ENCODE measurements at regions not wholly inside any gene's neighbourhood (a gene's known extent, or its start where the extent isn't known, plus 50 kb on each side); places are given as distances from the start of the nearest gene placed in this dataset.

DNA sequence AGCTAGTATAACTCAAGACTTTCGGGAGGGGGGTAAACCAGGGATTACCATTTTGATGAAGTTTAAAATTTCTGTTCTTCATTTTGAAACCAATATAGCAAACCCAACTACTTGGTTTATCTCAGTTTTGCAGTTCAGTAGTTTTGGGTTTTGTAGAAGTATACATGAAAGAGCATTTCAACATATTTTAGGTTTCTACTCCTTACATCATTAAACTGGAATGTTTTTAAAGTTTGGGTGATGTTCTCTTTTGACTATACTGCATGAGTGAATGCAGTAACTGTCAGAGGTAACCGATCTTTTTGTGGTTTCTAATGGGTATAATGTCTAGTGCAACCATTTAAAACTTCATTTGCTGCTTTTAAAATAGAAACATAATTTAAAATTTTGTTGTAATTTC is 248.3 kb upstream of the MAD2L1 start:
- TF ChIP-seq, protein P1, sequence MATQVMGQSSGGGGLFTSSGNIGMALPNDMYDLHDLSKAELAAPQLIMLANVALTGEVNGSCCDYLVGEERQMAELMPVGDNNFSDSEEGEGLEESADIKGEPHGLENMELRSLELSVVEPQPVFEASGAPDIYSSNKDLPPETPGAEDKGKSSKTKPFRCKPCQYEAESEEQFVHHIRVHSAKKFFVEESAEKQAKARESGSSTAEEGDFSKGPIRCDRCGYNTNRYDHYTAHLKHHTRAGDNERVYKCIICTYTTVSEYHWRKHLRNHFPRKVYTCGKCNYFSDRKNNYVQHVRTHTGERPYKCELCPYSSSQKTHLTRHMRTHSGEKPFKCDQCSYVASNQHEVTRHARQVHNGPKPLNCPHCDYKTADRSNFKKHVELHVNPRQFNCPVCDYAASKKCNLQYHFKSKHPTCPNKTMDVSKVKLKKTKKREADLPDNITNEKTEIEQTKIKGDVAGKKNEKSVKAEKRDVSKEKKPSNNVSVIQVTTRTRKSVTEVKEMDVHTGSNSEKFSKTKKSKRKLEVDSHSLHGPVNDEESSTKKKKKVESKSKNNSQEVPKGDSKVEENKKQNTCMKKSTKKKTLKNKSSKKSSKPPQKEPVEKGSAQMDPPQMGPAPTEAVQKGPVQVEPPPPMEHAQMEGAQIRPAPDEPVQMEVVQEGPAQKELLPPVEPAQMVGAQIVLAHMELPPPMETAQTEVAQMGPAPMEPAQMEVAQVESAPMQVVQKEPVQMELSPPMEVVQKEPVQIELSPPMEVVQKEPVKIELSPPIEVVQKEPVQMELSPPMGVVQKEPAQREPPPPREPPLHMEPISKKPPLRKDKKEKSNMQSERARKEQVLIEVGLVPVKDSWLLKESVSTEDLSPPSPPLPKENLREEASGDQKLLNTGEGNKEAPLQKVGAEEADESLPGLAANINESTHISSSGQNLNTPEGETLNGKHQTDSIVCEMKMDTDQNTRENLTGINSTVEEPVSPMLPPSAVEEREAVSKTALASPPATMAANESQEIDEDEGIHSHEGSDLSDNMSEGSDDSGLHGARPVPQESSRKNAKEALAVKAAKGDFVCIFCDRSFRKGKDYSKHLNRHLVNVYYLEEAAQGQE (IDR thresholded peaks at IDR 0.05; ENCODE audit: insufficient read depth in 1 of 2, low read depth in 2 of 2, low read length in 1 of 2): no peak
- TF ChIP-seq, protein P2, sequence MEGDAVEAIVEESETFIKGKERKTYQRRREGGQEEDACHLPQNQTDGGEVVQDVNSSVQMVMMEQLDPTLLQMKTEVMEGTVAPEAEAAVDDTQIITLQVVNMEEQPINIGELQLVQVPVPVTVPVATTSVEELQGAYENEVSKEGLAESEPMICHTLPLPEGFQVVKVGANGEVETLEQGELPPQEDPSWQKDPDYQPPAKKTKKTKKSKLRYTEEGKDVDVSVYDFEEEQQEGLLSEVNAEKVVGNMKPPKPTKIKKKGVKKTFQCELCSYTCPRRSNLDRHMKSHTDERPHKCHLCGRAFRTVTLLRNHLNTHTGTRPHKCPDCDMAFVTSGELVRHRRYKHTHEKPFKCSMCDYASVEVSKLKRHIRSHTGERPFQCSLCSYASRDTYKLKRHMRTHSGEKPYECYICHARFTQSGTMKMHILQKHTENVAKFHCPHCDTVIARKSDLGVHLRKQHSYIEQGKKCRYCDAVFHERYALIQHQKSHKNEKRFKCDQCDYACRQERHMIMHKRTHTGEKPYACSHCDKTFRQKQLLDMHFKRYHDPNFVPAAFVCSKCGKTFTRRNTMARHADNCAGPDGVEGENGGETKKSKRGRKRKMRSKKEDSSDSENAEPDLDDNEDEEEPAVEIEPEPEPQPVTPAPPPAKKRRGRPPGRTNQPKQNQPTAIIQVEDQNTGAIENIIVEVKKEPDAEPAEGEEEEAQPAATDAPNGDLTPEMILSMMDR (IDR thresholded peaks at IDR 0.05): no peak

All from Panc1 (cell line).